WTC11 (cell line): ENCODE measurements at regions not wholly inside any gene's neighbourhood (a gene's known extent, or its start where the extent isn't known, plus 50 kb on each side); places are given as distances from the start of the nearest gene placed in this dataset.

Experiments used
- ATAC-seq: fragments of 200-7000 bp; cut with Tn5 transposase; 2 replicates; pipeline ENCODE4 v1.10.0; 2021; ENCODE audit warnings: mild to moderate bottlenecking, moderate library complexity
- CTCF ChIA-PET: fragments of 300-600 bp; sonication (Branson Sonifier 250); formaldehyde crosslinking; loops from one replicate; lab custom pipeline; 2021; ENCODE audit warnings: antibody characterized with exemption; lab: Charles Lee
- POLR2A ChIA-PET: fragments of 350-600 bp; sonication (Branson Sonifier 250); formaldehyde crosslinking; loops from one replicate; lab custom pipeline; 2021; ENCODE audit warnings: antibody characterized with exemption; lab: Charles Lee
- DNase-seq: peaks from one replicate; pipeline ENCODE4 v3.0.0; 2021; ENCODE audit warnings: low spot score
- H3K27ac Mint-ChIP-seq: 2 replicates; pipeline ENCODE4 v1.8.0; 2021; ENCODE audit warnings: mixed read lengths
- H3K27me3 Mint-ChIP-seq: 2 replicates; pipeline ENCODE4 v1.8.0; 2021; ENCODE audit warnings: low read depth, mild to moderate bottlenecking, moderate library complexity, mixed read lengths
- H3K36me3 Mint-ChIP-seq: 2 replicates; pipeline ENCODE4 v1.8.0; 2021; ENCODE audit warnings: mixed read lengths
- H3K4me1 Mint-ChIP-seq: 2 replicates; pipeline ENCODE4 v1.8.0; 2022; ENCODE audit warnings: mixed read lengths
- H3K4me3 Mint-ChIP-seq: 2 replicates; pipeline ENCODE4 v1.8.0; 2021; ENCODE audit warnings: mild to moderate bottlenecking, moderate library complexity, mixed read lengths
- H3K9me3 Mint-ChIP-seq: 2 replicates; pipeline ENCODE4 v1.8.0; 2021; ENCODE audit warnings: mixed read lengths
- AR ChIP-seq: fragments of 250-450 bp; sonication (Bioruptor Pico); IDR thresholded peaks from 2 replicates; pipeline ENCODE4 v1.9.0; 2021; ENCODE audit warnings: mild to moderate bottlenecking
- ARID4B ChIP-seq: sonication (generic); formaldehyde crosslinking; IDR thresholded peaks from 2 replicates; pipeline ENCODE4 v1.8.0; 2023; ENCODE audit warnings: missing genetic modification reagents, mild to moderate bottlenecking, borderline replicate concordance
- ATF1 ChIP-seq: sonication (generic); formaldehyde crosslinking; IDR thresholded peaks from 2 replicates; pipeline ENCODE4 v1.8.1; 2023; ENCODE audit warnings: mild to moderate bottlenecking, moderate library complexity, missing genetic modification reagents
- ATF3 ChIP-seq: sonication (generic); formaldehyde crosslinking; conservative IDR thresholded peaks from 2 replicates; pipeline ENCODE4 v1.8.1; 2022; ENCODE audit warnings: mild to moderate bottlenecking, missing genetic modification reagents
- ETV6 ChIP-seq: sonication (generic); formaldehyde crosslinking; IDR thresholded peaks from 2 replicates; pipeline ENCODE4 v1.8.1; 2022; ENCODE audit warnings: mild to moderate bottlenecking, missing genetic modification reagents
- GTF2I ChIP-seq: fragments of 250-450 bp; sonication (Bioruptor Pico); conservative IDR thresholded peaks from 2 replicates; pipeline ENCODE4 v1.4.0; 2021; ENCODE audit warnings: mild to moderate bottlenecking
- HMGXB4 ChIP-seq: sonication (generic); formaldehyde crosslinking; IDR thresholded peaks from 2 replicates; pipeline ENCODE4 v1.8.1; 2023; ENCODE audit warnings: mild to moderate bottlenecking, moderate library complexity, missing genetic modification reagents
- NR2C2 ChIP-seq: sonication (generic); formaldehyde crosslinking; IDR thresholded peaks from 2 replicates; pipeline ENCODE4 v1.8.0; 2022; ENCODE audit warnings: mild to moderate bottlenecking, missing genetic modification reagents
- PREB ChIP-seq: sonication (generic); formaldehyde crosslinking; IDR thresholded peaks from 2 replicates; pipeline ENCODE4 v1.8.1; 2022; ENCODE audit warnings: mild to moderate bottlenecking, missing genetic modification reagents, moderate library complexity, borderline replicate concordance
- SMAD3 ChIP-seq: sonication (generic); formaldehyde crosslinking; IDR thresholded peaks from 2 replicates; pipeline ENCODE4 v1.8.0; 2022; ENCODE audit warnings: missing genetic modification reagents, mild to moderate bottlenecking, borderline replicate concordance
- TEAD1 ChIP-seq: sonication (generic); formaldehyde crosslinking; IDR thresholded peaks from 2 replicates; pipeline ENCODE4 v1.8.0; 2022; ENCODE audit warnings: mild to moderate bottlenecking, missing genetic modification reagents
- TEAD4 ChIP-seq: sonication (generic); formaldehyde crosslinking; IDR thresholded peaks from 2 replicates; pipeline ENCODE4 v1.8.0; 2022; ENCODE audit warnings: mild to moderate bottlenecking, missing genetic modification reagents
- TP53 ChIP-seq: sonication (generic); formaldehyde crosslinking; IDR thresholded peaks from 2 replicates; pipeline ENCODE4 v1.8.1; 2023; ENCODE audit warnings: mild to moderate bottlenecking, missing genetic modification reagents
- ZNF263 ChIP-seq: sonication (generic); formaldehyde crosslinking; IDR thresholded peaks from 2 replicates; pipeline ENCODE4 v1.8.1; 2022; ENCODE audit warnings: low read depth, mild to moderate bottlenecking, moderate library complexity, missing genetic modification reagents
- ZNF281 ChIP-seq: sonication (generic); formaldehyde crosslinking; IDR thresholded peaks from 2 replicates; pipeline ENCODE4 v1.8.0; 2023; ENCODE audit warnings: mild to moderate bottlenecking, missing genetic modification reagents
- ZNF416 ChIP-seq: fragments of 250-450 bp; sonication (Bioruptor Pico); IDR thresholded peaks from 2 replicates; pipeline ENCODE4 v1.9.0; 2021; ENCODE audit warnings: mild to moderate bottlenecking, inconsistent platforms
- ZSCAN18 ChIP-seq: fragments of 250-450 bp; sonication (Bioruptor Pico); IDR thresholded peaks from 2 replicates; pipeline ENCODE4 v2.1.2; 2022; ENCODE audit warnings: mild to moderate bottlenecking, moderate library complexity

GRCh38 chr18:22282311-22283115, 113.1 kb downstream of the GATA6 start:
- H3K27ac Mint-ChIP-seq: no peak overlapping the region
- no peak overlapping the region for H3K4me3 Mint-ChIP-seq
- ChIA-PET POLR2A (no interaction called here), CTCF (interaction anchor here (0.6 to 1.1 kb wide), 2 partner anchors 73 to 266 kb away, joined by 3 read pairs; no protein-coding TSS in a partner anchor)
- peaks cover 3% of the 10 kb centered on the region; the same call in 1 of the 2 replicates for H3K9me3 Mint-ChIP-seq
- no peaks in the 10 kb centered on the region for H3K4me1 Mint-ChIP-seq
- no peaks in the 10 kb centered on the region for H3K36me3 Mint-ChIP-seq
- no peak; the same call in 1 of the 2 replicates for ATAC-seq
- DNase-seq: no peak
- no peaks in the 10 kb centered on the region for H3K27me3 Mint-ChIP-seq
- TF ChIP-seq AR: no peak
- no peak for TF ChIP-seq ETV6 (CRISPR knock-in tag)
- TF ChIP-seq ZNF416 (CRISPR knock-in tag): no peak
- no peak for TF ChIP-seq ZNF263 (CRISPR knock-in tag)
- no peak for TF ChIP-seq ATF3 (CRISPR knock-in tag)
- TF ChIP-seq TP53 (CRISPR knock-in tag): no peak
- TF ChIP-seq GTF2I (CRISPR knock-in tag): no peak
- TF ChIP-seq ZSCAN18 (CRISPR knock-in tag): no peak

GRCh38 chr18:22280453-22280750, 111.0 kb downstream of the GATA6 start:
- Mint-ChIP-seq H3K4me1 (no peaks in the 10 kb centered on the region), H3K36me3 (no peaks in the 10 kb centered on the region), H3K27me3 (no peaks in the 10 kb centered on the region), H3K9me3 (peaks cover 3% of the 10 kb centered on the region; the same call in 1 of the 2 replicates), H3K4me3 (no peak overlapping the region), H3K27ac (no peak overlapping the region)
- POLR2A ChIA-PET: no interaction called here
- DNase-seq (no peak), ATAC-seq (no peak)
- CTCF ChIA-PET: interaction anchor here (0.5 kb wide), 1 partner anchor 475 kb away, joined by 5 read pairs; no protein-coding TSS in a partner anchor
- no peak for TF ChIP-seq ARID4B (CRISPR knock-in tag)
- no peak for TF ChIP-seq TEAD1 (CRISPR knock-in tag)
- no peak for TF ChIP-seq PREB (CRISPR knock-in tag)
- no peak for TF ChIP-seq ZNF281
- TF ChIP-seq SMAD3: no peak
- TF ChIP-seq NR2C2: no peak
- no peak for TF ChIP-seq TP53 (CRISPR knock-in tag)
- TF ChIP-seq TEAD4 (CRISPR knock-in tag): no peak
- TF ChIP-seq HMGXB4 (CRISPR knock-in tag): no peak
- no peak for TF ChIP-seq ATF1
